PC-3 (cell line): ENCODE measurements at regions not wholly inside any gene's neighbourhood (a gene's known extent, or its start where the extent isn't known, plus 50 kb on each side); places are given as distances from the start of the nearest gene placed in this dataset.

Experiments
- CTCF ChIP-seq: fragments of 300-600 bp; sonication (generic); conservative IDR thresholded peaks from 2 replicates; pipeline ENCODE4 v1.5.1; 2017; ENCODE audit warnings: antibody characterized with exemption, low read depth, mild to moderate bottlenecking, low read length
- EZH2 ChIP-seq: fragments of 300-600 bp; sonication (generic); IDR thresholded peaks from one replicate; pipeline ENCODE4 v1.6.1; 2017; ENCODE audit warnings: antibody characterized with exemption, mild to moderate bottlenecking, low read length; ENCODE audit not compliant: unreplicated experiment

- TF ChIP-seq EZH2 (no peak), CTCF (no peak)
Measured at GRCh38 chr3:194245474-194245873, 105.7 kb downstream of the CPN2 start.
